ENCODE measurements at regions not wholly inside any gene's neighbourhood (a gene's known extent, or its start where the extent isn't known, plus 50 kb on each side); places are given as distances from the start of the nearest gene placed in this dataset.
A peak's percentile ranks its signal among the peaks of the same experiment; 100 is the strongest.

GRCh38 chr4:140302151-140302859, 71.1 kb upstream of the SCOC start:
- TF ChIP-seq SOX15 (CRISPR knock-in tag; IDR thresholded peaks at IDR 0.05) (no peak), ZNF396 (CRISPR knock-in tag; IDR thresholded peaks at IDR 0.05; ENCODE audit: borderline replicate concordance) (no peak), NFYB (CRISPR knock-in tag; conservative IDR thresholded peaks at IDR 0.05; ENCODE audit: low read depth) (no peak), CBFB (CRISPR knock-in tag; IDR thresholded peaks at IDR 0.05; ENCODE audit: low read depth) (no peak), USF2 (CRISPR knock-in tag; IDR thresholded peaks at IDR 0.05) (no peak), ZNF423 (CRISPR knock-in tag; IDR thresholded peaks at IDR 0.05) (no peak), NFATC4 (CRISPR knock-in tag; IDR thresholded peaks at IDR 0.05) (no peak), ZNF232 (CRISPR knock-in tag; IDR thresholded peaks at IDR 0.05) (no peak), CREB1 (CRISPR knock-in tag; IDR thresholded peaks at IDR 0.05) (no peak), GRHL2 (CRISPR knock-in tag; IDR thresholded peaks at IDR 0.05; ENCODE audit: insufficient replicate concordance, severe bottlenecking) (no peak), TCF7 (CRISPR knock-in tag; IDR thresholded peaks at IDR 0.05; ENCODE audit: low read depth) (no peak), E2F5 (CRISPR knock-in tag; IDR thresholded peaks at IDR 0.05) (no peak)
- TF ChIP-seq, protein P1, sequence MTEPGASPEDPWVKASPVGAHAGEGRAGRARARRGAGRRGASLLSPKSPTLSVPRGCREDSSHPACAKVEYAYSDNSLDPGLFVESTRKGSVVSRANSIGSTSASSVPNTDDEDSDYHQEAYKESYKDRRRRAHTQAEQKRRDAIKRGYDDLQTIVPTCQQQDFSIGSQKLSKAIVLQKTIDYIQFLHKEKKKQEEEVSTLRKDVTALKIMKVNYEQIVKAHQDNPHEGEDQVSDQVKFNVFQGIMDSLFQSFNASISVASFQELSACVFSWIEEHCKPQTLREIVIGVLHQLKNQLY (CRISPR knock-in tag; IDR thresholded peaks at IDR 0.05): no peak
- TF ChIP-seq, protein P2, sequence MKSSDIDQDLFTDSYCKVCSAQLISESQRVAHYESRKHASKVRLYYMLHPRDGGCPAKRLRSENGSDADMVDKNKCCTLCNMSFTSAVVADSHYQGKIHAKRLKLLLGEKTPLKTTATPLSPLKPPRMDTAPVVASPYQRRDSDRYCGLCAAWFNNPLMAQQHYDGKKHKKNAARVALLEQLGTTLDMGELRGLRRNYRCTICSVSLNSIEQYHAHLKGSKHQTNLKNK (CRISPR knock-in tag; IDR thresholded peaks at IDR 0.05): no peak
- TF ChIP-seq, protein P3, sequence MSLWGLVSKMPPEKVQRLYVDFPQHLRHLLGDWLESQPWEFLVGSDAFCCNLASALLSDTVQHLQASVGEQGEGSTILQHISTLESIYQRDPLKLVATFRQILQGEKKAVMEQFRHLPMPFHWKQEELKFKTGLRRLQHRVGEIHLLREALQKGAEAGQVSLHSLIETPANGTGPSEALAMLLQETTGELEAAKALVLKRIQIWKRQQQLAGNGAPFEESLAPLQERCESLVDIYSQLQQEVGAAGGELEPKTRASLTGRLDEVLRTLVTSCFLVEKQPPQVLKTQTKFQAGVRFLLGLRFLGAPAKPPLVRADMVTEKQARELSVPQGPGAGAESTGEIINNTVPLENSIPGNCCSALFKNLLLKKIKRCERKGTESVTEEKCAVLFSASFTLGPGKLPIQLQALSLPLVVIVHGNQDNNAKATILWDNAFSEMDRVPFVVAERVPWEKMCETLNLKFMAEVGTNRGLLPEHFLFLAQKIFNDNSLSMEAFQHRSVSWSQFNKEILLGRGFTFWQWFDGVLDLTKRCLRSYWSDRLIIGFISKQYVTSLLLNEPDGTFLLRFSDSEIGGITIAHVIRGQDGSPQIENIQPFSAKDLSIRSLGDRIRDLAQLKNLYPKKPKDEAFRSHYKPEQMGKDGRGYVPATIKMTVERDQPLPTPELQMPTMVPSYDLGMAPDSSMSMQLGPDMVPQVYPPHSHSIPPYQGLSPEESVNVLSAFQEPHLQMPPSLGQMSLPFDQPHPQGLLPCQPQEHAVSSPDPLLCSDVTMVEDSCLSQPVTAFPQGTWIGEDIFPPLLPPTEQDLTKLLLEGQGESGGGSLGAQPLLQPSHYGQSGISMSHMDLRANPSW (CRISPR knock-in tag; conservative IDR thresholded peaks at IDR 0.05; ENCODE audit: low read depth): no peak
- ATAC-seq (no peak), DNase-seq (ENCODE audit: low spot score) (no peak)
- Mint-ChIP-seq H3K4me1 (peaks cover 10% of the 10 kb centered on the region), H3K27me3 (ENCODE audit: low read depth) (peaks cover 17% of the 10 kb centered on the region), H3K4me3 (no peak overlapping the region), H3K9me3 (no peaks in the 10 kb centered on the region), H3K27ac (no peak overlapping the region), H3K36me3 (no peaks in the 10 kb centered on the region)
- ChIA-PET CTCF (no interaction called here), POLR2A (no interaction called here)

DNA sequence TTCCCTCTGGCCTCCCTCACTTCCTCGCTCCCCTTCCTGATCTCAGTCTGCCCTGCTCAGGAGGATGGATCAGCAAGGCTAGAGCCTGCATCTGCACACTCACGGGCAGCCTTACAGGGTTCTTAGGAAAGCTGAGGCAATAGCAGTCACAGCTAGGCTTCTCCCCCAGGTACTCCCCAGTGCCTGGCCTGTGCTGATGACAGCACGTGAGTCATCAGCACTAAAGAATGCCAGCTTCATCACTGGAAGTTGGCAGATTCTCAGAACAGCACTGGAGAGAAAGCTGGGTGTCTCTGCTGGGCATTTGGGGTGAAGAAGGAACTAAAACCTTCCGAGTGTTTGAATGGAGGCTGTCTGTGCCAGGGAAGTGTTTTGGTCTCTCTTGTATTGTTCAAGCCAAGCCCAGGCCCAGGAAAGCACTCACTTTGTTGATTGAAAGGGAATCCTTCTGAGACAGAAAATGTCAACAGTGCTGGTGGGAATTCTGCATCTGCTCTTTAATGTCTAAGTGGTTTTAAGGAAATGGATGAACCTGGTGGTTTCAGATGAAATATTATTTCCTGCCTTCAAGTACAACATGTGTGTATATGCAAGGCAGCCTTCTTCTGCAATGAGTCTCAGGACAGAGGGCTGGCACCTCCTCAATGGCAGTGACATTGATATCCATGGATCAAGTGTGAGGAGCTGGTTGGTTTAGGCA, 73.0 kb upstream of the SCOC start:
- ATAC-seq (peak; percentile 62), DNase-seq (ENCODE audit: low spot score) (no peak)
- CTCF ChIA-PET: interaction anchor here (0.8 kb wide), 1 partner anchor 26 kb away, joined by 3 read pairs; no protein-coding TSS in a partner anchor
- H3K9me3 Mint-ChIP-seq: no peaks in the 10 kb centered on the region
- peaks cover 9% of the 10 kb centered on the region for H3K27me3 Mint-ChIP-seq (ENCODE audit: low read depth)
- peaks cover 20% of the 10 kb centered on the region for H3K4me1 Mint-ChIP-seq
- H3K27ac Mint-ChIP-seq: no peak overlapping the region
- POLR2A ChIA-PET: no interaction called here
- H3K36me3 Mint-ChIP-seq: no peaks in the 10 kb centered on the region
- no peak overlapping the region for H3K4me3 Mint-ChIP-seq
- no peak for TF ChIP-seq NFE2L1 (CRISPR knock-in tag; IDR thresholded peaks at IDR 0.05)
- no peak for TF ChIP-seq MYBL2 (CRISPR knock-in tag; IDR thresholded peaks at IDR 0.05)
- no peak for TF ChIP-seq ZNF281 (CRISPR knock-in tag; IDR thresholded peaks at IDR 0.05)
- TF ChIP-seq PRDM15 (CRISPR knock-in tag; IDR thresholded peaks at IDR 0.05): no peak
- no peak for TF ChIP-seq CBFB (CRISPR knock-in tag; IDR thresholded peaks at IDR 0.05; ENCODE audit: low read depth)
- TF ChIP-seq, protein P4, sequence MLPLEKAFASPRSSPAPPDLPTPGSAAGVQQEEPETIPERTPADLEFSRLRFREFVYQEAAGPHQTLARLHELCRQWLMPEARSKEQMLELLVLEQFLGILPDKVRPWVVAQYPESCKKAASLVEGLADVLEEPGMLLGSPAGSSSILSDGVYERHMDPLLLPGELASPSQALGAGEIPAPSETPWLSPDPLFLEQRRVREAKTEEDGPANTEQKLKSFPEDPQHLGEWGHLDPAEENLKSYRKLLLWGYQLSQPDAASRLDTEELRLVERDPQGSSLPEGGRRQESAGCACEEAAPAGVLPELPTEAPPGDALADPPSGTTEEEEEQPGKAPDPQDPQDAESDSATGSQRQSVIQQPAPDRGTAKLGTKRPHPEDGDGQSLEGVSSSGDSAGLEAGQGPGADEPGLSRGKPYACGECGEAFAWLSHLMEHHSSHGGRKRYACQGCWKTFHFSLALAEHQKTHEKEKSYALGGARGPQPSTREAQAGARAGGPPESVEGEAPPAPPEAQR (CRISPR knock-in tag; IDR thresholded peaks at IDR 0.05): no peak

All from WTC11 (cell line).